Endothelial cell (in vitro differentiated cells): ENCODE measurements at regions not wholly inside any gene's neighbourhood (a gene's known extent, or its start where the extent isn't known, plus 50 kb on each side); places are given as distances from the start of the nearest gene placed in this dataset.

Source experiments
- DNase-seq: peaks from one replicate; pipeline ENCODE4 v3.0.0; 2021; ENCODE audit warnings: low spot score
- H3K27ac Mint-ChIP-seq: one replicate; pipeline ENCODE4 v1.8.0; 2021; ENCODE audit warnings: mixed read lengths, inconsistent platforms; ENCODE audit not compliant: unreplicated experiment
- H3K27me3 Mint-ChIP-seq: one replicate; pipeline ENCODE4 v1.8.0; 2021; ENCODE audit warnings: mild to moderate bottlenecking, moderate library complexity, mixed read lengths, inconsistent platforms; ENCODE audit not compliant: unreplicated experiment
- H3K36me3 Mint-ChIP-seq: one replicate; pipeline ENCODE4 v1.8.0; 2021; ENCODE audit warnings: mild to moderate bottlenecking, low read depth, mixed read lengths, inconsistent platforms; ENCODE audit not compliant: unreplicated experiment
- H3K4me1 Mint-ChIP-seq: one replicate; pipeline ENCODE4 v1.8.0; 2021; ENCODE audit warnings: mild to moderate bottlenecking, mixed read lengths, inconsistent platforms; ENCODE audit not compliant: unreplicated experiment
- H3K4me3 Mint-ChIP-seq: one replicate; pipeline ENCODE4 v1.8.0; 2021; ENCODE audit warnings: mild to moderate bottlenecking, mixed read lengths, inconsistent platforms; ENCODE audit not compliant: unreplicated experiment
- H3K9me3 Mint-ChIP-seq: one replicate; pipeline ENCODE4 v1.8.0; 2021; ENCODE audit warnings: mixed read lengths, inconsistent platforms; ENCODE audit not compliant: unreplicated experiment
- CTCF ChIP-seq: fragments of 200-600 bp; sonication (generic); IDR thresholded peaks from one replicate; pipeline ENCODE4 v1.5.0; 2021; ENCODE audit warnings: antibody characterized with exemption; ENCODE audit not compliant: unreplicated experiment

GRCh38 chr5:120982351-120982750, 518.3 kb downstream of the PRR16 start:
- no peak for DNase-seq
- Mint-ChIP-seq H3K4me3 (no peak overlapping the region), H3K27me3 (peaks cover 1% of the 10 kb centered on the region), H3K4me1 (no peaks in the 10 kb centered on the region), H3K9me3 (no peaks in the 10 kb centered on the region), H3K27ac (no peak overlapping the region), H3K36me3 (no peaks in the 10 kb centered on the region)
- no peak for TF ChIP-seq CTCF

- no peak for TF ChIP-seq CTCF
- H3K4me3 Mint-ChIP-seq: no peak overlapping the region
- no peaks in the 10 kb centered on the region for H3K9me3 Mint-ChIP-seq
- H3K4me1 Mint-ChIP-seq: no peaks in the 10 kb centered on the region
- DNase-seq: no peak
- H3K36me3 Mint-ChIP-seq: no peaks in the 10 kb centered on the region
- no peaks in the 10 kb centered on the region for H3K27me3 Mint-ChIP-seq
- H3K27ac Mint-ChIP-seq: no peak overlapping the region
These were observed 521.4 kb downstream of the PRR16 start for GRCh38 chr5:120985526-120985925.

- no peaks in the 10 kb centered on the region for H3K27me3 Mint-ChIP-seq
- H3K36me3 Mint-ChIP-seq: no peaks in the 10 kb centered on the region
- DNase-seq: no peak
- TF ChIP-seq CTCF: no peak
- H3K4me3 Mint-ChIP-seq: no peak overlapping the region
- no peaks in the 10 kb centered on the region for H3K9me3 Mint-ChIP-seq
- H3K27ac Mint-ChIP-seq: no peak overlapping the region
- H3K4me1 Mint-ChIP-seq: no peaks in the 10 kb centered on the region
These were observed 524.4 kb downstream of the PRR16 start for GRCh38 chr5:120988491-120988890.

GRCh38 chr5:120988941-120989340, 524.8 kb downstream of the PRR16 start:
- Mint-ChIP-seq H3K4me3 (no peak overlapping the region), H3K9me3 (no peaks in the 10 kb centered on the region), H3K27me3 (no peaks in the 10 kb centered on the region), H3K4me1 (no peaks in the 10 kb centered on the region), H3K27ac (no peak overlapping the region), H3K36me3 (no peaks in the 10 kb centered on the region)
- no peak for DNase-seq
- no peak for TF ChIP-seq CTCF

- no peak for TF ChIP-seq CTCF
- DNase-seq: no peak
- no peak overlapping the region for H3K27ac Mint-ChIP-seq
- H3K9me3 Mint-ChIP-seq: no peaks in the 10 kb centered on the region
- no peaks in the 10 kb centered on the region for H3K4me1 Mint-ChIP-seq
- no peak overlapping the region for H3K4me3 Mint-ChIP-seq
- H3K27me3 Mint-ChIP-seq: no peaks in the 10 kb centered on the region
- H3K36me3 Mint-ChIP-seq: no peaks in the 10 kb centered on the region
These were observed 527.5 kb downstream of the PRR16 start for GRCh38 chr5:120991569-120991968.
